GM21526 (cell line): ENCODE measurements at regions not wholly inside any gene's neighbourhood (a gene's known extent, or its start where the extent isn't known, plus 50 kb on each side); places are given as distances from the start of the nearest gene placed in this dataset.
"Not testable (repeated sequence)": the region's sequence is repeated elsewhere in the genome, so short reads cannot be mapped to it uniquely, and the experiment has no call there.

Experiments
- ATAC-seq: cut with Tn5 transposase; IDR thresholded peaks from one replicate; pipeline ENCODE4 v1.9.1; 2021; ENCODE audit warnings: moderate library complexity; ENCODE audit not compliant: unreplicated experiment, low FRiP score

DNA sequence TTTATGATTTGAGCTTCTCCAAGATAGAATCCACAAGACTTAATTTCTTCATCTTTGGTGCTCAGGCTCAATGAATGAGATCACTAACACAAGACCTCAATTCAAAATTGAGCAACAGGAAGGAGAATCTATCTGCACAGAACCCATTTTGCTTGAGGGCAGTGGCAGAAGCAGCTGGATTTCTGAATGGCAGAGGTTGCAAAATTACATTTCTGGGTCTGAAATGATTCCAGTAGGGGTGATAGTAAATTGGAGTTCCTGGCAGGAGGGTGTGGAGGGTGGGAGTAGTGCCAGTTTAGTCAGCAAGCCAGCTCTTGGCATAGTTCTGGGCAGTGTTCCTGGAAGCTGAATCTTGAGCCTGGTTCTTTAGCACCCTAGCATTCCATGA is 281.1 kb downstream of the SLC7A11 start:
- no peak for ATAC-seq

GRCh38 chr4:137960371-137961050 is 281.6 kb downstream of the SLC7A11 start:
- ATAC-seq: no peak

DNA sequence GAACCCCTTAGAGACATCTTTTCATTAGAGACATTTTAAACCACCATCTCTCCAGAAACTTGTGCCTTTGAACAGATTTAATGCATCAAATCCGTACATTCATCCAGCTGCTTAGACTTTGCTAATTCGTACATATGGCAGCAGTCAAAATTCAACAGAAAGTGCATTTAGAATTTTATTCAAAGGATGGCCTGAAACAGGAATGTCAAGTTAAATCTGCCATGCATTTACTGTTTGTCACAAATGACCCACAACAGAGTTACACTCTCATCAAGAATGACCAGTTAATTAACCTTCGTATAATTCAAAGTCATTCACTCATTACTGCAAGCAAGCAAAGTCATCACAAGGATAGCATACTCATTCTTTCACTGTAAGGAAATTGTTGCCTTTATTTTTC is 284.3 kb downstream of the SLC7A11 start:
- ATAC-seq: no peak

- ATAC-seq: no peak
Measured at GRCh38 chr4:137956256-137956655, 285.9 kb downstream of the SLC7A11 start.

DNA sequence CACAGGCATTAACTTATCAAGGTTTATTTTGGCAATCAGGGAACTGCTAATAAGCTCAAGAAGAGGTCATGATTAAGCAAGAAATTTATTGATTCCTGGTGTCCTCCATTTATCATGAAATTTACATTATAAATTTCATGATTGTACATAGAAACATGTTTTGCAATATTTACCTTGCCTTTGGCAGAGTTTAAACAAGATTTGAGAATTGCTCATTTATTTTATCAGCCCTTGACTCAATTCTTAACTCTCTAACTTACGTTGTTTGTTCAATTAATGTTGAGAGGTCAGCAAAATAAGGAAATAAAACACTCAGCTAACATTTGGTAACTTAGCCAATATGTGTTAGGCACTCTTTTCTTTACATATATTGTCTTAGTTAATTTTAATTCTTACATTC is 286.6 kb downstream of the SLC7A11 start:
- no peak for ATAC-seq

GRCh38 chr4:137952116-137952515 is 290.0 kb downstream of the SLC7A11 start:
- no peak for ATAC-seq

DNA sequence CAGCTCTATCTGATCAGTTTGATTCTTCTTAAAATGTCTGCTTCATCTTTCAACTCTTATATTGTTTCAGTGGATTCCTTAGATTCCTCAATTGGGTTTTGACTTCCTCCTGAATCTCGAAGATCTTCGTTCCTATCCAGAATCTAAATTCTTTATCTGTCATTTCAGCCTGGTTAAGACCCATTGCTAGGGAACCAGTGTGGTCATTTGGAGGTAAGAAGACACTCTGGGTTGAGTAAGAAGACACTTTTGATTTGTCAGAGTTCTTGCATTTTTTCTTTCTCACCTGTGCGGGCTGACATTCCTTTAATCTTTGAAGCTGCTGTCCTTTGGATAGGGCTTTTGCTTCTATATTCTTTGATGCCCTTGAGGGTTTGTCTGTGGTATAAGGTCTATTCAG is 291.9 kb downstream of the SLC7A11 start:
- no peak for ATAC-seq

DNA sequence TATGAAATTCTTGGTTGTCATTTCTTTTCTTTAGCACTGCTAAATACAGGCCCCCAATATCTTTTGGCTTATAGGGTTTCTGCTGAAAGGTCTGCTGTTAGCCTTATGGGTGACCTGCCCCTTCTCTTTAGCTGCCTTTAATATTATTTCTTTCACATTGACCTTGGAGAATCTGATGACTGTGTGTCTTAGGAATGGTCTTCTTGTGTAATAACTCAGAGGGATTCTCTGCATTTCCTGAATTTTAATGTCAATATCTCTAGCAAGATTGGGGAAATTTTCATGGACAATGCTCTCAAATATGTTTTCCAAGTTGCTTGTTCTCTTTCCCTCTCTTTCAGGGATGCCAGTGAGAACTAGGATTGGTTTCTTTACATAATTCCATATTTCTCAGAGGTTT is 292.4 kb downstream of the SLC7A11 start:
- ATAC-seq: no peak

DNA sequence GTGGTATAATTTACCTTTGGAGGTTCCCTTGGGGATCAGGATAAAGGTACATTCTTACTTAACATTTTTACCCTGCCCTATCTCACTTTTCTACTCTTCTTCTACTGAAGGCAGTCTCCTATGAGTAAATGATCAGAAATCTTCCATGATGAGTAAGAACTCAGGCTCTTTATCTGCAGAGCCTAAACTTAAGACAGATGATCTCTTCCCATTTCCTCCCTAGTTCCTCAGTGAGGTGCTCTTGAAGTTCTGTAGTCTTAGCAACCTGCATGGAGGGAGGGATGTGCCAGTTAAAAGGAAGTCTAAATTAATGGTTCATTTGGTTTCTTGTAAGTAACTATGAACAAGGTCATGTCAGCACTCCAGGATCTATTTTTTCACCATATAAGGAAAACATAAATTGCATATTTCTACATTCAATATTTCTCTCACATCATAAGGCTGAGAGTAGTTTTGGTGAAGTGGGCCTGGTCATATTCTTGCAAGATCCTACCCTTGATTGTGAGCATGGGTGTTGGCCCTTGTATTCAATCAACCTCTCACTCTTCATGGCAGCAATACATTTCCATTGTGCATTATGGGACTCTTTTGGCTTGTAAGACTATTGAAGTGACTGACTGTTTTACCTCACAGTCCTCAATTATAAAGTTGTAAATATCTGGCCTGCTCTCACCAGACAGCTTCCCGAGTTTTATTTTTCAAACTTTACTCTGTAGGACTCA is 295.5 kb downstream of the SLC7A11 start:
- no peak for ATAC-seq

DNA sequence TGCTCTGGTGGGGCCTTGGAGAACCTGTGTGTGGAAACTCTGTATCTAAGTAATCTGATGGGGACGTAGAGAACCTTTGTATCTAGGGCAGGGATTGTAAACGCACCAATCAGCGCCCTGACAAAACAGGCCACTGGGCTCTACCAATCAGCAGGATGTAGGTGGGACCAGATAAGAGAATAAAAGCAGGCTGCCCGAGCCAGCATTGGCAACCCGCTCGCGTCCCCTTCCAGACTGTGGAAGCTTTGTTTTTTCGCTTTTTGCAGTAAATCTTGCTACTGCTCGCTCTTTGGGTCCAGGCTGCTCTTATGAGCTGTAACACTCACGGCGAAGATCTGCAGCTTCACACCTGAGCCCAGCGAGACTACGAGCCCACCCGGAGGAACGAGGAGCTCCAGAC is 299.3 kb downstream of the SLC7A11 start:
- not testable (repeated sequence) for ATAC-seq

DNA sequence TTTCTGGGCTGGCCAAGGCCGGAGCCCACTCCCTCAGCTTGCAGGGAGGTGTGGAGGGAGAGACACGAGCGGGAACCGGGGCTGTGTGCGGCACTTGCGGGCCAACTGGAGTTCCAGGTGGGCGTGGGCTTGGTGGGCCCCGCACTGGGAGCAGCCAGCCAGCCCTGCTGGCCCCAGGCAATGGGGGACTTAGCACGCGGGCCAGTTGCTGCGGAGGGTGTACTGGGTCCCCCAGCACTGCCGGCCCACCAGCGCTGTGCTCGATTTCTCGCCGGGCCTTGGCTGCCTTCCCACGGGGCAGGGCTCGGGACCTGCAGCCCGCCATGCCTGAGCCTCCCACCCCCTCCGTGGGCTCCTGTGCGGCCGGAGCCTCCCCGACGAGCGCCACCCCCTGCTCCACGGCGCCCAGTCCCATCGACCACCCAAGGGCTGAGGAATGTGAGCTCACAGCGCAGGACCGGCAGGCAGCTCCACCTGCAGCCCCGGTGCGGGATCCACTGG is 300.1 kb downstream of the SLC7A11 start:
- not testable (repeated sequence) for ATAC-seq

- no peak for ATAC-seq
Measured at GRCh38 chr4:137934911-137935310, 307.2 kb downstream of the SLC7A11 start.

- ATAC-seq: no peak
Measured at GRCh38 chr4:137934046-137934445, 308.1 kb downstream of the SLC7A11 start.

GRCh38 chr4:137927972-137928371 is 314.2 kb downstream of the SLC7A11 start:
- ATAC-seq: no peak

- no peak for ATAC-seq
Measured at GRCh38 chr4:137923494-137923893, 318.7 kb downstream of the SLC7A11 start.

- no peak for ATAC-seq
Measured at GRCh38 chr4:137922721-137923120, 319.4 kb downstream of the SLC7A11 start.

- ATAC-seq: no peak
Measured at GRCh38 chr4:137909529-137910309, 332.4 kb downstream of the SLC7A11 start.

- ATAC-seq: no peak
Measured at GRCh38 chr4:137905930-137906329, 336.2 kb downstream of the SLC7A11 start.

GRCh38 chr4:137901114-137901513 is 341.0 kb downstream of the SLC7A11 start:
- ATAC-seq: no peak

DNA sequence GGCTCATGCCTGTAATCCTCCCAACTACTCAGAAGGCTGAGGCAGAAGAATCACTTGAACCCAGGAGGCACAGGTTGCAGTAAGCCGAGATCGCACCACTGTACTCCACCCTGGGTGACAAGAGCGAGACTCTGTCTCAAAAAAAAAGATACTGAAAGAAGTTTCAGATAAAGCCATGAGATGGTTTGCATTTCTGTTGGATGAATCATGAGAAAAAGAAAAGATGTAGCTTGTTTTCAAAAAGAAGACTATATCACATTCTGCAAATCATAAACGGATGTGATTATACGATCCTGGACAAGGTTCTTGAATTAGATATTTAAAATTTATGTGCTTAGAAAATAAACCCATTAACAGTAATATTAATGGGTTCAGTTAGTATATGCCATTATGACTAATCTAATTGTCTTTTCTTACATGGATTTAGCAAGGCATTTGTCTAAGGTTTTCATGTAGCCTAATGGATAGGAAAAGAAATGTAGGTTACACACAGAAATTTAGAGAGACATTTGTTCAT is 345.9 kb downstream of the SLC7A11 start:
- ATAC-seq: no peak

DNA sequence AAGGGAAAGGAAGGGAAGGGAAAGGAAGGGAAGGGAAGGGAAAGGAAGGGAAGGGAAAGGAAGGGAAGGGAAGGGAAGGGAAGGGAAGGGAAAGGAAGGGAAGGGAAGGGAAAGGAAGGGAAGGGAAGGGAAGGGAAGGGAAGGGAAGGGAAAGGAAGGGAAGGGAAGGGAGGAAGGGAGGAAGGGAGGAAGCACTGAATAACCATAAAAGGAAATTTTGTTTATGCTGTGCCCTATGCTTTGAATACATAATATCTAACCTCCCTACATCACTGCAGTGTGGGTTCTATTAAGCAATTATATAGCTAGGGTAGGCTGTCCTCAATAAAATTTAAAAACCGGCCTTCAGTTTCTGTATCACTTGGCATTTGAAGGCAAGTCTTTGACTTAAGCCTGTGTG is 346.6 kb downstream of the SLC7A11 start:
- ATAC-seq: not testable (repeated sequence)
